NCI-H748 (cell line): ENCODE measurements at regions not wholly inside any gene's neighbourhood (a gene's known extent, or its start where the extent isn't known, plus 50 kb on each side); places are given as distances from the start of the nearest gene placed in this dataset.
A peak's percentile ranks its signal among the peaks of the same experiment; 100 is the strongest.
"Not testable (repeated sequence)": the region's sequence is repeated elsewhere in the genome, so short reads cannot be mapped to it uniquely, and the experiment has no call there.

Source experiments
- DNase-seq: peaks from one replicate; lab custom pipeline; 2025; ENCODE audit not compliant: unreplicated experiment; lab: John Stamatoyannopoulos, UW

- no peak for DNase-seq
Measured at GRCh38 chr16:72464597-72465368, 292.8 kb upstream of the PMFBP1 start.

DNA sequence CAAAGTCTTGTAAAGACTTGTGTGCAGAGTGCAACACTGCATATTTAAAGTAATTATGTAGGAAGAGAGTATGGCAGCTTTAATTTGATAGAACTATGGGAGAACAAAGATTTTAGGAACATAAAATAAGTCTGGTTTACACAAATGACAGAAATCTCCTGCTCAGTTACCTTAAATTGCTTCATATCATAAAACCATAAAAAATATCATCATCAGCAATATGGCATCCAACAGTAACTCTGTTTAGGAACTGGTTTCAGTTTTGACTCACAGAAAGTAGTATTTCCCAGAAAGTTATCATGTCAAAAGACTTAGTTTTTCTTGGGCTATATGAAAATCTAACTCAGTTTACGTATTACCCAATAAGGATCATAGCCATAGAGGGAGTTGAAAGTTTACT lies 292.1 kb upstream of the PMFBP1 start:
- no peak for DNase-seq

- DNase-seq: no peak
Measured at GRCh38 chr16:72458035-72458434, 286.1 kb upstream of the PMFBP1 start.

GRCh38 chr16:72457243-72457940 lies 285.4 kb upstream of the PMFBP1 start:
- DNase-seq: no peak

DNA sequence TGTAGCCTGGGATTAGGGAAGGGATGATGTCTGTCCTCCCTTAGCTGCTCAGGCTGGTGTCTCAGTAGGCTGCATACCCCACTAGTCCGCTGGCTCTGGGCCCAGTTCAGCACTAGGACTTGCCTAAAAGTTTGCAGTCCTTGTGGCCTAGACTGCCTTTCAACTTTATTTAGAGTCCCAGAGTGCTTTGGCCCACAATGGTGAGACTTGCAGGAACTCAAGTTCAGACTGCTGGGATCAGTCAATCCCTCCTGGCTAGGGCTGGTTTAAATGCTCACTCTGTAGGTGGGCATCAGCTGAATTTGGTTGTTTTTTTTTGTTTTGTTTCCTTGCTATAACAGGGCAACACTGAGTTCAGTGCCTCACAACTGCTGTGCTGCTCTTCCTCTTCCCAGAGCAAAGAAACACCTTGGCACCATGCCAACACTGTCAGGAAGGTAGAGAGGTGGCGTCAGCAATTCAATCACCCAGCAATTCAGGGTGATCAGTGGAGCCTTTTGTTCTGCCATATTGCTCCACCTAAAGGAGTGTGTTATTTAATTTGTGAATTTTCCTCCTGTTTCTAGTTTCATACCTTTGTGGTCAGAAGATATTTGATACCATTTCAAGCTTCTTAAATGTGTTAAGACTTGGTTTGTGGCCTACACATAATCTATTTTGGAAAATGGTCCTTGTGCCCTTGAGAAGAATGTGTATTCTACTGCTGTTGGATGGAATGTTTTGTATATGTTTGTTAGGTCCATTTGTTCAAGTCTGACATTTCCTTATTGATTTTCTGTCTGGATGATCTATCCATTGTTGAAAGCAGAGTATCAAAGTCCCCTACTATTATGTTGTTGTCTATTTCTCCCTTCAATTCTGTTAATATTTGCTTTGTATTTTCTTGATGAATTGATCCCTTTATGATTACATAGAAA lies 284.0 kb upstream of the PMFBP1 start:
- DNase-seq: no peak

DNA sequence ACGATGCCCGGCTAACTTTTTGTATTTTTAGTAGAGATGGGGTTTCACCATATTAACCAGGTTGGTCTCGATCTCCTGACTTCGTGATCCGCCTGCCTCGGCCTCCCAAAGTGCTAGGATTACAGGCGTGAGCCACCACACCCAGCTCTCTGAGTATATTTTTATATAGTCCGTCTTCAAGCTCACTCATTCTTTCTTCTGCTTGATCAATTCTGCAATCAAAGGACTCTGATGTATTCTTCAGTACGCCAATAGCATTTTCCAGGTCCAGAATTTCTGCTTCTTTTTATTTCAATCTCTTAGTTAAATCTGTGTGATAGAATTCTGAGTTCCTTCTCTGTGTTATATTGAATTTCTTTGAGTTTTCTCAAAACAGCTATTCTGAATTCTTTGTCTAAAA lies 281.9 kb upstream of the PMFBP1 start:
- not testable (repeated sequence) for DNase-seq

- DNase-seq: no peak
Measured at GRCh38 chr16:72444696-72445095, 272.7 kb upstream of the PMFBP1 start.

- DNase-seq: no peak
Measured at GRCh38 chr16:72443809-72444208, 271.9 kb upstream of the PMFBP1 start.

DNA sequence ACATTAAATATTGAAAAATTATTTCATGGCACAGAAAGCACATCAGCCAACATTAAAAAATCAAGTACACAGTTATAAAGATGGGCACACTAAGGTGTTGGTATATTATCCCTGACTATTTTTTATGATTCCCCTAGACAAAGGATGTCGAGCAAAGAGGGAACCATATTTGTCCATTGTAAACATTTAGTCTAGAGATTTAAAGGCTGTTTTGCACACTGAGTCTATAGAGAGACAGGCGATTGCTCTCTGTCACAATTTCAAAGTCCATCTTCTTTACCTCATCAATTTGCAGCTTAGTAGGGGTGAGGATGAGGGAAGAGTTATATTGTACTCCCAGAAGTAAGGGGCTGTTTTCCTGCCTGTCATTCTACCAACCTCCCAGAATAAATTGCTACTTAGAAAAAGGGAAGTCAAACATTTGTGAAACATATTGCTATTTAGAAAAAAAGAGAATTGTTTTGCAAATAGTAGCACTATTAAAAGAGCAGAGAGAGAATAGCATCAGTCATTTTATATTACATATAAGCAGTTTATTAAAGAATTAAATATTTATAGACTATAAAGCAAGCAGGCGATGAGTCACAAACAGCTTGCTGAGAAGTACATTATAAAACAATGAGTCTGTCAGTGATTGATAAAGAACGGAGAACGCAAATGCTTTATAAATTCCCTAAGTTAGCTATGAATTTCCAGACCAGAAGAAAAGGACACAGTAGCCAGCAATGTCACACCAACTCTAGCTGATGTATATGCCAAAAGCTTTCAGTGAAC lies 270.6 kb upstream of the PMFBP1 start:
- DNase-seq: no peak

DNA sequence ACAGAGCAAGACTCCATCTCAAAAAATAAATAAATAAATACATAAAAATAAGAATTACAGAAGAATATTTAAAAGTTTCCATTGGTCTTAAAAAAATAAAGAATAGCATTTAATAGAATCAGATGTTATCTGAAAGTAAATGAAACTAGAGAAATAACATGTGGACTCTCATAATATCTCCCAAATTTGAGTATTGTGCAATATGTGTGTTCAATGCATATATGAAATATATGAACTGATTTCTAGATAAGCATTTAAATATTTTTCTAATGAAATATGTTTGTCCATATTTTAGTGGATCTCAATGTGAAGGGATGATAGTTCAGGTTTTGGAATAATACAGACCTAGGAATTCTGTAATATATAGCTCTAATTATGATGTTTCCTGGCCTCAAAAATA lies 265.9 kb upstream of the PMFBP1 start:
- no peak for DNase-seq

DNA sequence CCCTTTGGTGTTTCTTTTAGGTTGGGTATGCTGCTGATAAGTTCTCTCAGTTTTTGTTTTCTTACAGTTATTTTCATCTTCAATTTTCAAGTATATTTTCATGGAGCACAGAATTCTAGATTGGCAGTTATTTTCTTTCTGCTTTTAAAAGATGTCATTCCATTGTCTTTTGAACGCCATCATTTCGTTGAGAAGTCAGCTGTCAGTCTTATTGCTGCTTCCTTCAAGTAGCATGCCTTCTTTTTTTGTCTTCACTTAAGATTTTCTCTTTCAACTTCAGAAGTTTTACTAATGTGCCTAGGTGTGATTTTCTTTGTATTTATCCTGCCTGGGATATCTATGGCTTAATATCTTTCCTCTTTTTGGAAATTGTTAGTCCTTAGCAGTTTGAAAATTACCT lies 262.2 kb upstream of the PMFBP1 start:
- peak; percentile 5 for DNase-seq

DNA sequence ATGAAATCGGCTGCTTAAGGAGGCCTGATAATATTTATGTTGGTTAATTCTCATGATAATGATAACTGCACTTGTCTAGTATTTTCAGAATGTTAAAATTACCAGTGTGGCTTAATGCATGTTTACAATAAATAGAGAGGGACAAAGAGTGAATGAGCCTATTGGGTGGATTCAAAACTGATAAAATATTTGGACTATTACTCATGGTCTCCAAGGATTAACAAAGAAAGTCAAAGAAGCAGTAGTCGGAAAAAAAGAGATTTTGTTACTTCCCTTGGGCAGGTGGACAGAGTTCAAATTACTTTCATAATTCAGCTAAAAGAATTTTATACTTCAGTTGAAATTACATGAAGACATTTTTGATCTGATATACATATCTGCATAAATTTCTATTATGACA lies 258.2 kb upstream of the PMFBP1 start:
- no peak for DNase-seq

GRCh38 chr16:72429671-72430081 lies 257.7 kb upstream of the PMFBP1 start:
- DNase-seq: no peak

DNA sequence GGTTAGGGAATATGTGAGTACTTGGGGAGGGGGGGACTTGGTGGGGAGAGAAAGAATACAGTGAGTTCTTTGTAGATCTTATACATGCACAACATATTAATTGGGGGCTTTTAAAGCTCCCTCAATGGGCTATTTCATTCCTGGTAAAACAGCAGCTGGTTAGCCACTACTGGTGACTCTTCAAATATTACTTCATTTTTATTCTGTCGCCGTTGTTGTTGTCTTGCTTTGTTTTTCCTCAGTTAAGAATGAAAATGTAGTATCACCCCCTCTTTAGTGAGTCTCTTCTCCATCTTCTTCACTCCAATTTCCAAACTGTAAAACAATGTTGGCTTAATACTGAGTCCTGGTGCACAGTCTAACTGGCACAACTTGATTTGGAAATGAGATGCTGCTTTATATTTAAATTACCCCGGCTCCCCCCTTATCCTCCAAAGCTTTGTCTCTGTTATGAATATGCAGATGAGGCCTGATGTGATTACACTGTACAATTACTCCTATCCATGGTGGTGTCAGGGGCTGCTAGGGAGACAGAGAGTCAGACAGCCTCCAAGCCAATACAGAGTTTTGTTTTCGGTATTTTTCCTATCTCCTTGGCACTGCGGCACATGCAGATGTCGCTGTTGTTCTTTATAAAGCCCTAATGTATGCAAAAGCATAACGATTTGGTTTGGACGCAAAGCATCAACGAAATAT lies 256.9 kb upstream of the PMFBP1 start:
- no peak for DNase-seq

- peak; percentile 29 for DNase-seq
Measured at GRCh38 chr16:72427783-72428331, 255.9 kb upstream of the PMFBP1 start.

DNA sequence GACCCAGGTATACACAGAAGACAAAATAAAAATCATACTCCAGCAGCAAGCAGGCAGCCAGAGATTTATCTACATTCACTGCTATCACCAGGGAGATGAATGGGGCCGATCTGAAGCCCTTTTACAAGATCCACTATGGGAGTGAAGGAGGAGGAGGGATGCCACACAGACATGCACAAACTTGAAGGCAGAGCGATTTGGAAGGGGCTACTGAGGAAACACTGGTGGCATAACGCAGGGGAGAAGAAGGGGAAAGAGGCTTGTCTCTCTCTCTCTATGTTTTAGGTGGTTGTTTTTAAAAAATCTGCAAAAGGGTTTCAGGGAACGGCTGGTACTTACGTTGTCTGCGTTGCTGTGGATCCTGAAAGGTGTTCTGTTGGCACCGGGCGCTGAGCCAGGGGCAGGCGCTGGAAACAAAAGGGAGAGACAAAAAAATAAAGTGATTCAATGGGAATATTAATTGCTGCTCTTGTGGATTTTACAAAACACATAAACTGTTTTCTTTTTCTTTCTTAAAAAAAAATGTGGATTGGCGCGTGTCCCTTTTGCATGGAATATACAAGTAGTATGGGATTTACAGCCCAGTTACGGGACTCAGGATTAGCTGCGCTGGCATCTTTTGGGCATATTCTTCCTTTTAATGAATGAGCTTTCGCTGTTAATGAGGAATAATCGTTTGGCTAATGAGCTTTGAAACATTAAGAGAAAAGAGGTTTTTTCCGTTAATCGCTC lies 255.3 kb upstream of the PMFBP1 start:
- peak; percentile 66 for DNase-seq

- DNase-seq: peak; percentile 6
Measured at GRCh38 chr16:72426386-72426785, 254.4 kb upstream of the PMFBP1 start.

DNA sequence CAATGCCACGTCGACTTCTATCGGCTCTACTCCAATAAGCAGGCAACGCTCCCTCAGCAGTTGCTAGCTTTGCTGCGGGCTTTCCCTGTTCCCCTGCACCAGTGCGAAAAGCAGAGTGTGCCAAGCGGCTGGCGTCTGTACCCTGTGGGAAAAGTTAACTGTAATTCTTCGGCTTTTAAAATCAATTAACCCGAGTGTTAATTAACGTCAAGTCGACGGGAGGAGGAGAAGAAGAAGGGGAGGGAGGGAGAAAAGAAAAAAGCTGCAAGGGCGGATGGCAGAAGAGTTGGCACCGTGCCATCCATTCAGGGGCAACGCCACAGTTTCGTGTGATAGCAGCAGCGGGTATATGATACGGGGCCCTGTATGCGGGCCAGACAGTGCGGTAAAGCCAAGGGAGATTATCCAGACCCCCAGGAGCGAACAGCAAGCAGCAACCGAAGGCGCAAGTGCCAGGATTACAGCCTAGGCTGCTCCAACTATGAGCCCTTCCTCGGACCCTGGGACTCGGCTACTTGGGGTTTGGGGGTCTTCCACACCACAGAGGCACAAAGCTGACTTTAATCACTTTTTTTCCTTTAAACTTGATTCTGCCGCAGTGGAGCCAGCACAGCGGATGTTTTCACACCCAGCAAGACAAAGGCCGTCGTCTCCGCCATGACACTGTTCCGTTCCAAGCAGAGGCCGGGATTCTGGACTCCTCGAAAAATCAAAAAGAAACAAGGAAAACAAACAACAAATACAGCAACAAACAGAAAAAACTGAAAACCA lies 253.8 kb upstream of the PMFBP1 start:
- DNase-seq: peak; percentile 65
